Stimulated activated CD4-positive, alpha-beta T cell treated with anti-CD3 and anti-CD28 coated beads, Interleukin-15, amount 100 ng/mL, for 48 hours (primary cell): ENCODE measurements at regions not wholly inside any gene's neighbourhood (a gene's known extent, or its start where the extent isn't known, plus 50 kb on each side); places are given as distances from the start of the nearest gene placed in this dataset.

Source experiments
- DNase-seq, 2 donors: peaks; one replicate each; pipeline ENCODE4 v3.0.0-alpha.2; 2020; ENCODE audit warnings: low read depth in 2 of 2

DNA sequence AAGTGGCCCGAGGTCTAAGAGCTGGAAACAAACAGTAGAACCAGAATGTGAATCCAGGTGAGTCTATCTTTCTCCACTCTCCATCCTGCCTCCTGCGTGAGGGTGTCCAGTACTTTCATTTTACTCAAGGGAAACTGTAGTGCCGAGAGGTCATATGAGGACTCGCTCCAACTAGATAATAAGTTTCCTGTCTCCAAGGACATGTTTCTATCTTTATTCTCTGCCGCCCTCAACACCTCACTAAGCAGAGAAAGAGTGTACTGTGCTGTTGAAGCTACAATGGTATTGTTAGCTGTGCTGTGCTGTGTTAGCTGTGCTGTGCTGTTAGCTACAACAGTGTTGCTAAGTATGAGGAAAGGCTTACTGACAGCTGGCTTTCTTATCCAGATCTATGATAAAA lies 137.9 kb upstream of the COL8A1 start:
- no peak for DNase-seq

DNA sequence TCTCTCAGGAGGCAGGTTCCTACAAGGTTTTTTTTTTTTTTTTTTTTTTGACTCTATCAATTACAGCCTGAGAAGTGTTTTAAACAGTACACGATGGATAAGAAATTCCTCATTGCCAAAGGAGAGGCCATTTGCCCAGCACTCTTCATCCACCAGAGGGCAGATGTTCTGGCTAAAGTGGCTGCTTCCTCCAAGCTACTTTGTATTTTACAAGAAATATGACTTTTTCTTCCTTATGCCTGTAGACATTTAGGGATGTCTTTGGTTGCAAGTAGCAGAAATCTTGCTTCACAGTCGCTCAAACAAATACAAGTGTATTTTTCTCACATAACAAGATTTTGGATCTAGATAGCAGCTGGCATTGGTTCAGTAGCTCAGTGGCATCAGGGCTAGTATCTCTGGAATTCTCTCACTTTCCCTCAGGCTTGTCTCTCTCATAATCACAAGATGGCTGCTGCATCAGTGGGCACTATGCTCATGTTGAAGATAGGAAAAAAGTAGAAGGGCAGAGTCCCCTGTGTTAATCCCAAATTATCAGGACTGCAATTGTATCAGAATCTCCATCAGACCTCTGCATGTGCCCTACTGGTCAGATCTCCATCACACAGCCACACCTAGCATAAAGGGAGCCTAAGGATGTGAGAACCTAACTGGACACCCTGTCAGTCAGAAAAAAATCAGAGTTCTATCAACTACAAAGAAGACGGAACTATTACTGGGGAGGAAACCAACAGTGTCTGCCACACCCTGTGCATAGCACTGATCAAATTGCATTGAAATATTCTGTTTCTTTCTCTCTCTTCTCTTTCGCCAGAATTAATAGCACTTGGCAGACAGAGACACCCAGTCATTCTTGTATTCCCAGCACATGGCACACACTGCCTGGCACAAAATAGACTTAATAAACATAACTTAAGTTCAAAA lies 138.9 kb upstream of the COL8A1 start:
- no peak for DNase-seq

GRCh38 chr3:99498550-99499234 lies 139.7 kb upstream of the COL8A1 start:
- DNase-seq = no peak

- DNase-seq = no peak
Measured at GRCh38 chr3:99487894-99488293, 150.5 kb upstream of the COL8A1 start.

DNA sequence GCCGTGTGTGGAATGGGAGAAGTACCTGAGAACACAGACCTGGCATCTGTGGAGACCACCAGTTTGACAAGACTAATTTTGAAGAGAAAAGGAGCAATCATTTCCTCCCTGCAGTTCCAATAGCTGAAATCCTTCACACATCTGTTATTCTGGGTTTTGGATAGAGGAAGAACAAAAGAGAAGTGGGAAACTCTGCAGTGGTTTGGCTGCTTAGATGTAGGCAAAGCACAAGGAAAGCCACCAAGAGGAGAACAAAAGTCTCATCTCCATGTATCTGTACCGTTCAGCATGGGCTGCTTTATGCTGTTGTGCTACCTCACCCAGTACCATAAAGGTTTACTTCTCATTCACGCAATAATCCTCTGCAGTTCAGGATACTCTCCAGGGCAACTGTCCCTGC lies 153.1 kb upstream of the COL8A1 start:
- DNase-seq = no peak

- DNase-seq = no peak
Measured at GRCh38 chr3:99484871-99485270, 153.5 kb upstream of the COL8A1 start.

DNA sequence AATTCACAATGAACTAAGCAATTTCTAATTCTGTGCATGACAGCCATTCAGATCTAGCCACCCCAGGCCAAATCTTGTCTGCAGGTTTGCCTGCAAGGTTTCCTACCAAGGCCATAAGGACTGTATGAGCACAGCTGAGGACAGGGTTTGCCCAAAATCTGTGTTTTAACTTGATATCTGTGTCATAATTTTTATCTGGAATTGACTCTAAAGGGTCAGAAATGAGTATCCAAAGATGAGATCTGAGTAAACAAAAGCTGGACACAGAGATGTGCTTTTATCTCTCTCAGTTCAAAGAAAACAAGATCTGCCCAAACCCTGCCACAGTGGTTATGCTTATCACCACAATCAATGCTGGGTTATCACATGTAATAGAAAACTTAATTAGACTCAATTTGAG lies 154.6 kb upstream of the COL8A1 start:
- no peak for DNase-seq

- DNase-seq = no peak
Measured at GRCh38 chr3:99482191-99482590, 156.2 kb upstream of the COL8A1 start.

- no peak for DNase-seq
Measured at GRCh38 chr3:99481561-99481960, 156.8 kb upstream of the COL8A1 start.

GRCh38 chr3:99479768-99480167 lies 158.6 kb upstream of the COL8A1 start:
- DNase-seq = no peak

DNA sequence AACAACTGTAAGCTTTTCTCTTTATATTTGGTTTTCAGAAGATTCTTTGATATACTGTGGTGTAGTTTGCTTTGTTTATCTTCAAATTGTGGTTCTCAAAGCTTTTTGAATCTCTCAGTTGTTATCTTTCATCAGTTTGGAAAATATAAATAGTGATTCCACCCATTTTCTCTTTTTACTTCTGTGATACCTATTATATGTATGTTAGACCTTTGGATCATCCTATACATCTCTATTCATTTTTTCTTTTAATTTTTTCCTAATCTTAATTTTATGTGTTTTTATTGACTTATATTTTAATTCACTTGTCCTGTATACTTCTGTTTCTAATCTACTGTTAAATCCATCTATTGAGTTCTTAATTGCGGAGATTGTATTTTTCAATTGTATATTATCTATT lies 160.7 kb upstream of the COL8A1 start:
- DNase-seq = no peak

DNA sequence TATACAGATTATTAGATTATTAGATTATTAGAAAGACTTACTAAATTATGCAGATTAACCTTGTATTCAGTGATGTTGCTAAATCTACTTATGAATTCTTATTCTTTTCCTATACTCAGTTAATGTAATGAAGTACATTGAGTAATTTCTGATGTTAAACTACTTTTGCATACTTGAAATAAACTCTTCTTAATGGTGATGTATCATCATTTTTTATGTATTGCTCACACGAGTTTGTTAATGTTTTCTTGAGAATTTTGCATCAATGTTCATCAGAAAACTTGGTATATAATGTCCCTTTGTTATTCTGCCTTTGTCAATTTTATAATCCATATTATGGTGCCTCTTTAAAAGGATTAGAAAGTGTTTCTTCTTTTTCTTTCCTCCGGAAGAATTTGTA lies 163.2 kb upstream of the COL8A1 start:
- no peak for DNase-seq

DNA sequence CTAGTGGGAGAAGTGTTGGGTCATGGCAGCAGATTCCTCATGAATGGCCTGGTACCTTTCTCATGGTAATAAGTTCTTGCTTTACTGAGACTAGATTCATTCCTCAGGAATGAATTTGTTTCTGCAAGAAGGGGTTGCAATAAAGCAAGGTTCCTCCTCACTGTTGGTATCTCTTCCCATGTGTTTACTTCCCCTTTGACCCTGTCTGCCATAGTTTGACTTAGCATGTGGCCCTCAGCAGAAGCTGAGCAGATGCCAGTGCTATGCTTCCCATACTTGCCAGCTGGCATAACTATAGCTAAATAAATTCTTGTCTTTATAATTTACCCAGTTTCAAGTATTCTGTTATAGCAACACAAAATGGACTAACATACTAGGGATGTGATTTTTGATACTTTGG lies 163.6 kb upstream of the COL8A1 start:
- no peak for DNase-seq

DNA sequence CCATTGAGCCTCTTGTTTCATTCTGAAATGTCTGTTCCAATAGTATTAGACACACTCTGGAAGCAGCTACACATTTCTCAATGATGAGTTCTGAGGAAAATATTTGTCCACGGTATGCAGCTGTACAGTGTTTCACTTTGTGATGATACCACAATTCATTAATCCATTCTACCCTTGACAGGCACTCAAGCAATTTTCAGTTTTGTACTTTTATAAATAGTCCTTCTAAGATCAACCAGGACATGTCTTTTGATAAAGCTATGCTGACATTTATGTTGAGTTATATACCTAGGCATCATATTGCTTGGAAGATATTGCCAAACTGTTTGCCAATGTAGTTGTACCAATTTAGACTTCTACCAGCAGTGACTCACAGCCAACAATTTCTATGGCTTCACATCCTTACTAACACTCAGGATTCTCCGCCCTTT lies 165.1 kb upstream of the COL8A1 start:
- DNase-seq = no peak

- no peak for DNase-seq
Measured at GRCh38 chr3:99472385-99472784, 166.0 kb upstream of the COL8A1 start.

- DNase-seq = no peak
Measured at GRCh38 chr3:99471353-99472323, 166.8 kb upstream of the COL8A1 start.

DNA sequence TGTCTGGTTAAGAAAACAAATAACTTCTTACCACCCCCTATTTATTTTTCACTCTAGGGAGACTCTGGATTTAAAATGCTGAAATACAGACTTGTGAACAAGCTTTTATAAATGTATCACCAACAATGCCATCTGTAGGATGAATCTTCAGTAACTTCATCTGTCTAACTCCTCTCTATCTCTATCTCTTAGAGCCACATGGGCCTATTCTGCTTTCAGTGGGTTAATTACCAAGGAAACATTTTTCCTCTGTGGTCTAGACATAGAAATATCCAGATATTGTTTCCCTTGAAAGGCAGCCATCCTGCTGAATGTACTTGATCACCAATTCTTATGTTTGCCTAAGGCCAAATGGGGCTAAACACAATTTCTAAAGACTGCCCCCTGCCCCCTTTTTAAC lies 167.6 kb upstream of the COL8A1 start:
- DNase-seq = no peak

GRCh38 chr3:99468918-99469317 lies 169.5 kb upstream of the COL8A1 start:
- DNase-seq = no peak

- DNase-seq = no peak
Measured at GRCh38 chr3:99467420-99467819, 171.0 kb upstream of the COL8A1 start.

DNA sequence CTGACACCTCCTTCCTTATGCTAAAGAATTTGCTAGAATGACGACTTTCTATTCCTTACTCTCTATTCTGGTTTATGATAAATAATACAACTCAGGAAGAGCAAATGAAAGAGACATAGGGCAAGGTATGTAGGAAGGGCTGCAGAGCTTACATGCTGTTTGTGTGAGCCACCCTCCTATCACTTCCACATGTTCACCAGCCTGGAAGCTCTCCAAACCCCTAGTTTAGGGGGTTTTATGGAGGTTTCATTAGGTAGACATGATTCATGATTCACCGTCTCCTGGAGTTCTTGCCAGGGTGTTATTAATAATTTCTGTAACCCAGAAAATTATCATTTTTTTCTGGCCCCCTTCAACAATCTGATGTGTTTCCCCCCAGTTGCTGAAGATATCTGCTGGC lies 172.1 kb upstream of the COL8A1 start:
- DNase-seq = no peak

DNA sequence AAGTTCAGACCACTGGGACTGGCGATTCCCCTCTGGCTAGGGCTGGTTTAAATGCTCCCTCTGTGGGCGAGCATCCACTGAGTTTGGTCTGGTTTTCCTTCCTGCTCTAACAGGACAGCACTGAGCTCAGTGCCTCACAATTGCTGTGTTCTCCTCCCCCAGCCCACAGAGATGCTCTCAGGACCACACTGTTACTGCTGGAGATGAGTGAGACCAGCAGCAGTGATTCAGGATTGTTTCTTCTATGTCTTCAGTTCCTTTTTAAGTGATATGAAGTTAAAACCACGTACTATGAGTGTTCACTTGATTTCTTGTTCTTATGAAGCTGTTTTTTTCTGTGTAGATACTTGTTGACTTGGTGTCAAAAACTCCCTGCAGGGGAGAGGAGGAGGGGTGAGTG lies 180.4 kb upstream of the COL8A1 start:
- DNase-seq = no peak

- DNase-seq = no peak
Measured at GRCh38 chr3:99442599-99442998, 195.8 kb upstream of the COL8A1 start.
